ENCODE measurements at regions not wholly inside any gene's neighbourhood (a gene's known extent, or its start where the extent isn't known, plus 50 kb on each side); places are given as distances from the start of the nearest gene placed in this dataset.

DNA sequence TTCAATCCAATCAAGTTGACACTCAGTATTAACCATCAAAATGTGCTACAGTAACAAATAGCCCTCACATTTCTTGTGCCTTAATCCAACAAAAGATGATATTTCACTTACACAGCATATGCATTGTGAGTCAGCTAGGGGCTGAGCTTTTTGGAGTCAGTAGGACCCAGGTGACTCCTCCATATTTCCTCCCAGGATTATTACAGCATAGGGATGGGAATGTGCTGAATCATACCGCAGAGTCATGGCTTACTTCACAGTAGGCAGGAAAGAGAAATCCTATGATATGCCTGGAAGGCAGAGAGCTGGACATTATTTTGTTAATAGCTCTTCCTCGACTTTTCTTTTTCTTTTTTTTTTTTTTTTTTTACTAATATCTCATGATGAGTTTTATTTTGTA lies 153.3 kb downstream of the TMEM182 start:
- Mint-ChIP-seq H3K4me1 (ENCODE audit: low read depth) (no peaks in the 10 kb centered on the region), H3K4me3 (ENCODE audit: low read depth) (no peak overlapping the region), H3K9me3 (ENCODE audit: low read depth) (peaks cover 26% of the 10 kb centered on the region), H3K27me3 (no peaks in the 10 kb centered on the region), H3K27ac (no peak overlapping the region), H3K36me3 (ENCODE audit: insufficient read depth) (no peaks in the 10 kb centered on the region)
- no peak for DNase-seq (ENCODE audit: low spot score, unreplicated experiment)
- TF ChIP-seq, protein P1, sequence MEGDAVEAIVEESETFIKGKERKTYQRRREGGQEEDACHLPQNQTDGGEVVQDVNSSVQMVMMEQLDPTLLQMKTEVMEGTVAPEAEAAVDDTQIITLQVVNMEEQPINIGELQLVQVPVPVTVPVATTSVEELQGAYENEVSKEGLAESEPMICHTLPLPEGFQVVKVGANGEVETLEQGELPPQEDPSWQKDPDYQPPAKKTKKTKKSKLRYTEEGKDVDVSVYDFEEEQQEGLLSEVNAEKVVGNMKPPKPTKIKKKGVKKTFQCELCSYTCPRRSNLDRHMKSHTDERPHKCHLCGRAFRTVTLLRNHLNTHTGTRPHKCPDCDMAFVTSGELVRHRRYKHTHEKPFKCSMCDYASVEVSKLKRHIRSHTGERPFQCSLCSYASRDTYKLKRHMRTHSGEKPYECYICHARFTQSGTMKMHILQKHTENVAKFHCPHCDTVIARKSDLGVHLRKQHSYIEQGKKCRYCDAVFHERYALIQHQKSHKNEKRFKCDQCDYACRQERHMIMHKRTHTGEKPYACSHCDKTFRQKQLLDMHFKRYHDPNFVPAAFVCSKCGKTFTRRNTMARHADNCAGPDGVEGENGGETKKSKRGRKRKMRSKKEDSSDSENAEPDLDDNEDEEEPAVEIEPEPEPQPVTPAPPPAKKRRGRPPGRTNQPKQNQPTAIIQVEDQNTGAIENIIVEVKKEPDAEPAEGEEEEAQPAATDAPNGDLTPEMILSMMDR (IDR thresholded peaks at IDR 0.05; ENCODE audit: unreplicated experiment) = no peak

DNA sequence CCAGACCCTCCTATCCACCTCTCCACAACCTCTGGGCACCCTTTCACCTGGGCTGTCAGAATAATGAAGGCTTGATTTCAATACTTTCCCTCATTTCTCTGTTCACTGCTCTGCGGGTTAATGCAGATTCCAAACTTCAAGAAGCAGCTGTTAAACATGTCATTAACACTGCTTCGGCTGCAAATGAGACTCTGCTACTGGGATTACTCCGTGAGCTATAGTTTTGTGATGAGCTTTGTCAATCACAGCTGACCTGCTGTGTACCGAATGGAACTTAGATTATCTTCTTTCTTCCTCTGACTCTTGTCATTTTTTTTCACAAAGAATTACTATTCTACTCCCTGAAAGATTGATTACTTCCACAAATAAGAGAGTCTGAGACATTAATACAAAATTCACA lies 160.5 kb downstream of the TMEM182 start:
- Mint-ChIP-seq H3K36me3 (ENCODE audit: insufficient read depth) (no peaks in the 10 kb centered on the region), H3K4me1 (ENCODE audit: low read depth) (no peaks in the 10 kb centered on the region), H3K9me3 (ENCODE audit: low read depth) (peaks cover 5% of the 10 kb centered on the region), H3K4me3 (ENCODE audit: low read depth) (no peak overlapping the region), H3K27me3 (no peaks in the 10 kb centered on the region), H3K27ac (no peak overlapping the region)
- no peak for DNase-seq (ENCODE audit: low spot score, unreplicated experiment)
- TF ChIP-seq, protein P1 (IDR thresholded peaks at IDR 0.05; ENCODE audit: unreplicated experiment) = no peak

DNA sequence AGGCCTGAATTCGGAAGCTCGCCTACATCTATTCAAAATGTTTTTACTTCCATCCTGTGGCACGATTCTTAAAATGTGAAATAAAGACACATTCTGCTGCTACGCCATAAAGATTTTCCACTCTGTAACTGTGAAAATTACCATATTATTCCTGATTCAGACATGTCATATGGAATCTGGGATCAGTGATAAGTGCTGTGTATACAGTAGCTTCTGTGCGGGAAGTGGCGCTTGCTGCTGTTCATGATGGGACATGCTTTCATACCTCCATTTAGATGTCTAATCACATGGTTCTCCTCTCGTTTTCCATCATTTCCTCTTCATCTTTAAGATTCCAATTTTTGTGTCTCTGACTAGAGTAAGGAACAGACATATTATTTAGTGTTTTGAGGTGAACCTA lies 163.2 kb downstream of the TMEM182 start:
- TF ChIP-seq, protein P1 (IDR thresholded peaks at IDR 0.05; ENCODE audit: unreplicated experiment) = no peak
- no peak overlapping the region for H3K27ac Mint-ChIP-seq

DNA sequence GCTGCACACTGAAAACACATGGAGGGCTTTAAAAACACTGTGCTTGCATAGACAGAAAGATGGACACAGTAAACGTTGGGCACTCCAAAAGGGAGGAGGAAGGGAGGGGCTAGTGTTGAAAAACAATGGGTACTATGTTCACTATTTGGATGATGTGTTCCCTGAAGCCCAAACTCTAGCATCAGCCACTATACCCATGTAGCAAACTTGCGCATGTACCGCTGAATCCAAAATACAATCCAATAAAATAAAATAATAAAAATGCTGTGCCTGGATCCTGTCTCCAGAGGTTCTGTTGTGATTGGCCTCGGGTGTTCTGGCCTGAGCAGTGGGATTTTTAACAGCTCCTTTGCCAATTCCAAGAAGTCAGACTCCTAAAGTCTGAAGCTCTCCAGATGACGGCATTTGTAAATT lies 166.0 kb downstream of the TMEM182 start:
- no peaks in the 10 kb centered on the region for H3K36me3 Mint-ChIP-seq (ENCODE audit: insufficient read depth)
- no peak overlapping the region for H3K4me3 Mint-ChIP-seq (ENCODE audit: low read depth)
- H3K4me1 Mint-ChIP-seq (ENCODE audit: low read depth) = peaks cover 6% of the 10 kb centered on the region
- no peaks in the 10 kb centered on the region for H3K9me3 Mint-ChIP-seq (ENCODE audit: low read depth)
- DNase-seq (ENCODE audit: low spot score, unreplicated experiment) = no peak
- no peak overlapping the region for H3K27ac Mint-ChIP-seq
- TF ChIP-seq, protein P1 (IDR thresholded peaks at IDR 0.05; ENCODE audit: unreplicated experiment) = no peak
- no peaks in the 10 kb centered on the region for H3K27me3 Mint-ChIP-seq

More for the DNA sequence above, 163.2 kb downstream of the TMEM182 start:
- no peaks in the 10 kb centered on the region for H3K27me3 Mint-ChIP-seq
- no peaks in the 10 kb centered on the region for H3K4me1 Mint-ChIP-seq (ENCODE audit: low read depth)
- H3K9me3 Mint-ChIP-seq (ENCODE audit: low read depth) = no peaks in the 10 kb centered on the region
- DNase-seq (ENCODE audit: low spot score, unreplicated experiment) = no peak
- H3K4me3 Mint-ChIP-seq (ENCODE audit: low read depth) = no peak overlapping the region
- no peaks in the 10 kb centered on the region for H3K36me3 Mint-ChIP-seq (ENCODE audit: insufficient read depth)

DNA sequence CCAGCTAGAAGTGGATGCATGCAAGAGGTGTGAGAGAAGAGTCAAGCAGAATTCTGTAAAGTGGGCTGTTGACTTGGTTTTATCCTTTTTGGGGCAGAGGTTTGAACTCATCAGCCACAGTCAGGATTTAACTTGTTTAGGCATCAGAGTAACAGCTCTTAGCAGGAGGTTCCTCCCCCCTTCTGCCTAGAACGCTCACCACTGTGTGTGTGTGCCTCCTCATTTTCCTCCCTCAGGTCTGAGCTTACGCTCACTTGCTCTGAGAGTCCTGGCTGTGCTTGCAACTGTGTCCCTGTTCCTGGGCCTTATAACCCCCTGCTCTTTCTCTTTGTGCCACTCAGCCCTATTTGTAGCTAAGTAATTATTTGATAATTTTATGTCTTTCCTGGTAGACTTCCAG lies 167.9 kb downstream of the TMEM182 start:
- Mint-ChIP-seq H3K9me3 (ENCODE audit: low read depth) (no peaks in the 10 kb centered on the region), H3K27ac (no peak overlapping the region), H3K36me3 (ENCODE audit: insufficient read depth) (no peaks in the 10 kb centered on the region), H3K4me1 (ENCODE audit: low read depth) (peaks cover 6% of the 10 kb centered on the region), H3K4me3 (ENCODE audit: low read depth) (no peak overlapping the region), H3K27me3 (no peaks in the 10 kb centered on the region)
- DNase-seq (ENCODE audit: low spot score, unreplicated experiment) = no peak
- TF ChIP-seq, protein P1 (IDR thresholded peaks at IDR 0.05; ENCODE audit: unreplicated experiment) = no peak
